ENCODE measurements at regions not wholly inside any gene's neighbourhood (a gene's known extent, or its start where the extent isn't known, plus 50 kb on each side); places are given as distances from the start of the nearest gene placed in this dataset.

GRCh38 chr4:27184508-27185155, 324.0 kb downstream of the STIM2 start:
- Histone ChIP-seq H3K27ac (ENCODE audit: insufficient read depth, low read length) (no peak overlapping the region), H2AFZ (ENCODE audit: low read length) (no peak overlapping the region), H3K4me1 (ENCODE audit: control insufficient read depth, extremely low read depth, insufficient read depth, low read length) (no peaks in the 10 kb centered on the region), H4K20me1 (ENCODE audit: control insufficient read depth, extremely low read depth, insufficient read depth, low read length) (no peaks in the 10 kb centered on the region), H3K4me2 (ENCODE audit: extremely low read depth, insufficient read depth, low read length) (no peak overlapping the region), H3K79me2 (ENCODE audit: control insufficient read depth, insufficient read depth, low read length) (no peaks in the 10 kb centered on the region), H3K27me3 (ENCODE audit: control insufficient read depth, insufficient read depth, low read length) (no peaks in the 10 kb centered on the region), H3K9ac (ENCODE audit: insufficient read depth, low read length) (no peak overlapping the region), H3K4me3 (replicated peaks in 1 of 4; ENCODE audit: control extremely low read depth in 1 of 4, insufficient read depth in 1 of 4, low read depth in 3 of 4, low read length in 4 of 4) (no peak overlapping the region), H3K9me3 (ENCODE audit: control insufficient read depth, insufficient read depth, low read depth, low read length) (no peaks in the 10 kb centered on the region), H3K36me3 (ENCODE audit: control insufficient read depth, insufficient read depth, low read length) (no peaks in the 10 kb centered on the region)
- TF ChIP-seq CTCF (conservative IDR thresholded peaks at IDR 0.05 in 1 of 2, IDR thresholded peaks at IDR 0.05 in 1 of 2; ENCODE audit: low read depth in 1 of 2, low read length in 2 of 2) (no peak), EZH2 (IDR thresholded peaks at IDR 0.05; ENCODE audit: low read length, missing control alignments) (no peak)
- no peak for DNase-seq (ENCODE audit: low read depth in 2 of 2)

- no peaks in the 10 kb centered on the region for H3K4me1 ChIP-seq (ENCODE audit: control insufficient read depth, extremely low read depth, insufficient read depth, low read length)
- H3K4me3 ChIP-seq (replicated peaks in 1 of 4; ENCODE audit: control extremely low read depth in 1 of 4, insufficient read depth in 1 of 4, low read depth in 3 of 4, low read length in 4 of 4) = no peak overlapping the region
- H3K4me2 ChIP-seq (ENCODE audit: extremely low read depth, insufficient read depth, low read length) = no peak overlapping the region
- no peaks in the 10 kb centered on the region for H3K9me3 ChIP-seq (ENCODE audit: control insufficient read depth, insufficient read depth, low read depth, low read length)
- DNase-seq (ENCODE audit: low read depth in 2 of 2) = no peak
- H3K9ac ChIP-seq (ENCODE audit: insufficient read depth, low read length) = no peak overlapping the region
- no peaks in the 10 kb centered on the region for H3K79me2 ChIP-seq (ENCODE audit: control insufficient read depth, insufficient read depth, low read length)
- TF ChIP-seq CTCF (conservative IDR thresholded peaks at IDR 0.05 in 1 of 2, IDR thresholded peaks at IDR 0.05 in 1 of 2; ENCODE audit: low read depth in 1 of 2, low read length in 2 of 2) (no peak), EZH2 (IDR thresholded peaks at IDR 0.05; ENCODE audit: low read length, missing control alignments) (no peak)
- H3K36me3 ChIP-seq (ENCODE audit: control insufficient read depth, insufficient read depth, low read length) = no peaks in the 10 kb centered on the region
- H3K27ac ChIP-seq (ENCODE audit: insufficient read depth, low read length) = no peak overlapping the region
- H2AFZ ChIP-seq (ENCODE audit: low read length) = no peak overlapping the region
- H4K20me1 ChIP-seq (ENCODE audit: control insufficient read depth, extremely low read depth, insufficient read depth, low read length) = no peaks in the 10 kb centered on the region
- H3K27me3 ChIP-seq (ENCODE audit: control insufficient read depth, insufficient read depth, low read length) = no peaks in the 10 kb centered on the region
These were observed 326.1 kb downstream of the STIM2 start for GRCh38 chr4:27186710-27187109.

- Histone ChIP-seq H2AFZ (ENCODE audit: low read length) (no peak overlapping the region), H3K4me3 (replicated peaks in 1 of 4; ENCODE audit: control extremely low read depth in 1 of 4, insufficient read depth in 1 of 4, low read depth in 3 of 4, low read length in 4 of 4) (no peak overlapping the region), H3K27ac (ENCODE audit: insufficient read depth, low read length) (no peak overlapping the region), H3K4me2 (ENCODE audit: extremely low read depth, insufficient read depth, low read length) (no peak overlapping the region), H3K9ac (ENCODE audit: insufficient read depth, low read length) (no peak overlapping the region), H3K36me3 (ENCODE audit: control insufficient read depth, insufficient read depth, low read length) (no peaks in the 10 kb centered on the region), H3K79me2 (ENCODE audit: control insufficient read depth, insufficient read depth, low read length) (no peaks in the 10 kb centered on the region), H4K20me1 (ENCODE audit: control insufficient read depth, extremely low read depth, insufficient read depth, low read length) (no peaks in the 10 kb centered on the region), H3K9me3 (ENCODE audit: control insufficient read depth, insufficient read depth, low read depth, low read length) (no peaks in the 10 kb centered on the region), H3K27me3 (ENCODE audit: control insufficient read depth, insufficient read depth, low read length) (no peaks in the 10 kb centered on the region), H3K4me1 (ENCODE audit: control insufficient read depth, extremely low read depth, insufficient read depth, low read length) (no peaks in the 10 kb centered on the region)
- no peak for DNase-seq (ENCODE audit: low read depth in 2 of 2)
- TF ChIP-seq EZH2 (IDR thresholded peaks at IDR 0.05; ENCODE audit: low read length, missing control alignments) (no peak), CTCF (conservative IDR thresholded peaks at IDR 0.05 in 1 of 2, IDR thresholded peaks at IDR 0.05 in 1 of 2; ENCODE audit: low read depth in 1 of 2, low read length in 2 of 2) (no peak)
These were observed 327.1 kb downstream of the STIM2 start for GRCh38 chr4:27187786-27188185.

All from fibroblast of lung (primary cell).